GM23338 (cell line): ENCODE measurements at regions not wholly inside any gene's neighbourhood (a gene's known extent, or its start where the extent isn't known, plus 50 kb on each side); places are given as distances from the start of the nearest gene placed in this dataset.

Experiments
- ATAC-seq: fragments of 200-7000 bp; cut with Tn5 transposase; 3 replicates; pipeline ENCODE4 v1.9.1; 2020
- DNase-seq: peaks from one replicate; pipeline ENCODE4 v3.0.0-alpha.2; 2015; ENCODE audit warnings: low spot score
- H2AFZ ChIP-seq: fragments of 200-600 bp; sonication (generic); 2 replicates; pipeline ENCODE4 v1.8.0; 2016; ENCODE audit warnings: antibody characterized with exemption, mild to moderate bottlenecking, moderate library complexity
- H3F3A ChIP-seq: fragments of 200-600 bp; sonication (generic); replicated peaks from 2 replicates; pipeline ENCODE4 v1.8.0; 2017; ENCODE audit warnings: antibody characterized with exemption, mixed run types, low read depth
- H3K27ac ChIP-seq: fragments of 200-600 bp; sonication (generic); 2 replicates; pipeline ENCODE4 v1.6.1; 2016; ENCODE audit warnings: low read depth
- H3K27me3 ChIP-seq: fragments of 200-600 bp; sonication (generic); 2 replicates; pipeline ENCODE4 v1.8.0; 2016; ENCODE audit warnings: mild to moderate bottlenecking, mixed run types, moderate library complexity; ENCODE audit not compliant: insufficient read depth
- H3K36me3 ChIP-seq: fragments of 200-600 bp; sonication (generic); 2 replicates; pipeline ENCODE4 v1.8.0; 2016; ENCODE audit warnings: mild to moderate bottlenecking; ENCODE audit not compliant: insufficient read depth
- H3K4me1 ChIP-seq: fragments of 200-600 bp; sonication (generic); 2 replicates; pipeline ENCODE4 v1.8.0; 2016; ENCODE audit warnings: mild to moderate bottlenecking, moderate library complexity; ENCODE audit not compliant: insufficient read depth
- H3K4me2 ChIP-seq: fragments of 200-600 bp; sonication (generic); 2 replicates; pipeline ENCODE4 v1.7.1; 2017; ENCODE audit warnings: mixed run types
- H3K4me3 ChIP-seq: fragments of 200-600 bp; sonication (generic); 2 replicates; pipeline ENCODE4 v1.6.1; 2016; ENCODE audit warnings: mixed run types
- H3K79me2 ChIP-seq: fragments of 200-600 bp; sonication (generic); replicated peaks from 2 replicates; pipeline ENCODE4 v1.8.0; 2017; ENCODE audit warnings: mild to moderate bottlenecking; ENCODE audit not compliant: insufficient read depth
- H3K9me2 ChIP-seq: fragments of 200-600 bp; sonication (generic); 2 replicates; pipeline ENCODE4 v1.8.0; 2017; ENCODE audit not compliant: insufficient read depth
- H4K20me1 ChIP-seq: fragments of 200-600 bp; sonication (generic); replicated peaks from 2 replicates; pipeline ENCODE4 v1.8.0; 2017; ENCODE audit warnings: mild to moderate bottlenecking; ENCODE audit not compliant: insufficient read depth
- H3K27ac Mint-ChIP-seq: 2 replicates; pipeline ENCODE4 v1.8.0; 2020; ENCODE audit warnings: inconsistent platforms, mild to moderate bottlenecking, moderate library complexity, mixed read lengths
- H3K27me3 Mint-ChIP-seq: 3 replicates; pipeline ENCODE4 v1.8.0; 2022; ENCODE audit warnings: low read depth, mild to moderate bottlenecking, moderate library complexity, mixed read lengths, inconsistent platforms; ENCODE audit not compliant: insufficient read depth, poor library complexity
- H3K36me3 Mint-ChIP-seq: 3 replicates; pipeline ENCODE4 v1.8.0; 2021; ENCODE audit warnings: low read depth, mild to moderate bottlenecking, inconsistent platforms, moderate library complexity, mixed read lengths
- H3K4me1 Mint-ChIP-seq: 3 replicates; pipeline ENCODE4 v1.8.0; 2020; ENCODE audit warnings: mild to moderate bottlenecking, inconsistent platforms, mixed read lengths
- H3K4me3 Mint-ChIP-seq: 3 replicates; pipeline ENCODE4 v1.8.0; 2021; ENCODE audit warnings: moderate library complexity, mild to moderate bottlenecking, inconsistent platforms, mixed read lengths
- H3K9me3 Mint-ChIP-seq: 3 replicates; pipeline ENCODE4 v1.8.0; 2020; ENCODE audit warnings: moderate library complexity, mild to moderate bottlenecking, inconsistent platforms, mixed read lengths
- CREB1 ChIP-seq: fragments of 250-450 bp; sonication (Bioruptor Pico); IDR thresholded peaks from 2 replicates; pipeline ENCODE4 v1.5.0; 2020; ENCODE audit warnings: low read depth, mild to moderate bottlenecking, moderate library complexity
- CTCF ChIP-seq, 2 experiments: fragments of 200-600 bp in 1 of 2; sonication (generic) in 1 of 2; conservative IDR thresholded peaks; 2 replicates each; pipeline versions ENCODE4 v1.5.1 to v1.6.1; 2016 to 2017; ENCODE audit warnings: antibody characterized with exemption in 2 of 2, low read depth in 2 of 2, mild to moderate bottlenecking in 2 of 2, moderate library complexity in 1 of 2
- ETS1 ChIP-seq: IDR thresholded peaks from 2 replicates; pipeline ENCODE4 v1.6.1; 2016; ENCODE audit warnings: antibody characterized with exemption
- EZH2 ChIP-seq: fragments of 200-600 bp; sonication (generic); IDR thresholded peaks from one replicate; pipeline ENCODE4 v1.8.0; 2017; ENCODE audit warnings: antibody characterized with exemption, mild to moderate bottlenecking, low read depth; ENCODE audit not compliant: unreplicated experiment
- EZH2phosphoT487 ChIP-seq: fragments of 200-600 bp; sonication (generic); IDR thresholded peaks from one replicate; pipeline ENCODE4 v1.8.1; 2018; ENCODE audit warnings: antibody characterized with exemption; ENCODE audit not compliant: unreplicated experiment
- JUNB ChIP-seq: IDR thresholded peaks from one replicate; pipeline ENCODE4 v1.6.1; 2016; ENCODE audit warnings: antibody characterized with exemption; ENCODE audit not compliant: unreplicated experiment
- NANOG ChIP-seq: IDR thresholded peaks from 2 replicates; pipeline ENCODE4 v1.6.1; 2016; ENCODE audit warnings: antibody characterized with exemption, borderline replicate concordance
- POLR2AphosphoS5 ChIP-seq: IDR thresholded peaks from 2 replicates; pipeline ENCODE4 v1.6.1; 2016; ENCODE audit warnings: antibody characterized with exemption, low read depth
- REST ChIP-seq: IDR thresholded peaks from one replicate; pipeline ENCODE4 v1.6.1; 2018; ENCODE audit warnings: antibody characterized with exemption; ENCODE audit not compliant: unreplicated experiment
- STAT1 ChIP-seq: IDR thresholded peaks from one replicate; pipeline ENCODE4 v1.6.1; 2016; ENCODE audit warnings: antibody characterized with exemption; ENCODE audit not compliant: unreplicated experiment
- ZNF114 ChIP-seq: fragments of 250-450 bp; sonication (Bioruptor Pico); IDR thresholded peaks from 2 replicates; pipeline ENCODE4 v1.5.0; 2020; ENCODE audit warnings: mild to moderate bottlenecking, moderate library complexity
- ZNF331 ChIP-seq: fragments of 250-450 bp; sonication (Bioruptor Pico); IDR thresholded peaks from 2 replicates; pipeline ENCODE4 v1.5.0; 2020; ENCODE audit warnings: low read depth, mild to moderate bottlenecking, moderate library complexity
- ZNF462 ChIP-seq: fragments of 250-450 bp; sonication (Bioruptor Pico); IDR thresholded peaks from 2 replicates; pipeline ENCODE4 v1.5.0; 2020; ENCODE audit warnings: mild to moderate bottlenecking, moderate library complexity

- Mint-ChIP-seq H3K4me3 (no peak overlapping the region), H3K4me1 (peaks cover 19% of the 10 kb centered on the region), H3K27ac (no peak overlapping the region), H3K27me3 (peaks cover 4% of the 10 kb centered on the region), H3K36me3 (no peaks in the 10 kb centered on the region), H3K9me3 (no peaks in the 10 kb centered on the region)
- H3K36me3 ChIP-seq, result no peaks in the 10 kb centered on the region
- peaks cover 7% of the 10 kb centered on the region; the same call in 1 of the 2 replicates for H3K9me2 ChIP-seq
- H3K27me3 ChIP-seq, result no peaks in the 10 kb centered on the region
- no peak for ATAC-seq
- no peak overlapping the region for H2AFZ ChIP-seq
- TF ChIP-seq STAT1, result no peak
- no peak for TF ChIP-seq CREB1 (CRISPR knock-in tag)
- no peak for TF ChIP-seq REST
- TF ChIP-seq ZNF331 (CRISPR knock-in tag), result no peak
- no peak for TF ChIP-seq EZH2
- no peak for TF ChIP-seq POLR2AphosphoS5
- TF ChIP-seq CTCF (conservative IDR thresholded peaks at IDR 0.05; ENCODE audit: low read depth in 2 of 2), result no peak
- no peak for TF ChIP-seq NANOG
- TF ChIP-seq ZNF462, result no peak
- TF ChIP-seq JUNB, result no peak
- no peak for TF ChIP-seq ETS1
- TF ChIP-seq EZH2phosphoT487, result no peak
- TF ChIP-seq ZNF114 (CRISPR knock-in tag), result no peak
- H4K20me1 ChIP-seq, result no peaks in the 10 kb centered on the region
- no peaks in the 10 kb centered on the region for H3K79me2 ChIP-seq
- H3K4me1 ChIP-seq, result peaks cover 8% of the 10 kb centered on the region; the same call in 1 of the 2 replicates
- no peak for DNase-seq
- no peak overlapping the region for H3K4me2 ChIP-seq
- no peak overlapping the region for H3K27ac ChIP-seq
- no peak overlapping the region for H3K4me3 ChIP-seq
- H3F3A ChIP-seq, result no peaks in the 10 kb centered on the region
Measured at GRCh38 chr1:14102180-14102579, 402.2 kb downstream of the PRDM2 start.
